A673 (cell line): ENCODE measurements at regions not wholly inside any gene's neighbourhood (a gene's known extent, or its start where the extent isn't known, plus 50 kb on each side); places are given as distances from the start of the nearest gene placed in this dataset.

Experiments
- EZH2 ChIP-seq: fragments of 200-600 bp; sonication (generic); IDR thresholded peaks from 2 replicates; pipeline ENCODE4 v1.6.1; 2017; ENCODE audit warnings: borderline replicate concordance, low read depth, mild to moderate bottlenecking, mixed read lengths, antibody characterized with exemption, low read length; ENCODE audit not compliant: poor library complexity, severe bottlenecking
- TF ChIP-seq, protein P1 (sequence below): fragments of 300-800, 200-600 bp; sonication (generic); conservative IDR thresholded peaks from 2 replicates; pipeline ENCODE4 v1.5.1; 2017; ENCODE audit warnings: low read depth, mild to moderate bottlenecking, antibody characterized with exemption, low read length, moderate library complexity, mixed read lengths

GRCh38 chr17:14918540-14918939, 346.6 kb downstream of the PMP22 start:
- TF ChIP-seq, protein P1, sequence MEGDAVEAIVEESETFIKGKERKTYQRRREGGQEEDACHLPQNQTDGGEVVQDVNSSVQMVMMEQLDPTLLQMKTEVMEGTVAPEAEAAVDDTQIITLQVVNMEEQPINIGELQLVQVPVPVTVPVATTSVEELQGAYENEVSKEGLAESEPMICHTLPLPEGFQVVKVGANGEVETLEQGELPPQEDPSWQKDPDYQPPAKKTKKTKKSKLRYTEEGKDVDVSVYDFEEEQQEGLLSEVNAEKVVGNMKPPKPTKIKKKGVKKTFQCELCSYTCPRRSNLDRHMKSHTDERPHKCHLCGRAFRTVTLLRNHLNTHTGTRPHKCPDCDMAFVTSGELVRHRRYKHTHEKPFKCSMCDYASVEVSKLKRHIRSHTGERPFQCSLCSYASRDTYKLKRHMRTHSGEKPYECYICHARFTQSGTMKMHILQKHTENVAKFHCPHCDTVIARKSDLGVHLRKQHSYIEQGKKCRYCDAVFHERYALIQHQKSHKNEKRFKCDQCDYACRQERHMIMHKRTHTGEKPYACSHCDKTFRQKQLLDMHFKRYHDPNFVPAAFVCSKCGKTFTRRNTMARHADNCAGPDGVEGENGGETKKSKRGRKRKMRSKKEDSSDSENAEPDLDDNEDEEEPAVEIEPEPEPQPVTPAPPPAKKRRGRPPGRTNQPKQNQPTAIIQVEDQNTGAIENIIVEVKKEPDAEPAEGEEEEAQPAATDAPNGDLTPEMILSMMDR, result no peak
- TF ChIP-seq EZH2, result no peak
